Endothelial cell of umbilical vein (primary cell): ENCODE measurements at regions not wholly inside any gene's neighbourhood (a gene's known extent, or its start where the extent isn't known, plus 50 kb on each side); places are given as distances from the start of the nearest gene placed in this dataset.

Source experiments
- BruUV-seq: library from RNA; stranded (reverse); fragments of 400-500 nt; replicated peaks from 2 replicates; lab custom pipeline; 2021; lab: Mats Ljungman, UMichigan
- CTCF ChIA-PET: fragments of 300-600, 350-600 bp; sonication (Branson Sonifier 250); formaldehyde crosslinking; loops from one replicate; lab custom pipeline; 2021; ENCODE audit warnings: antibody characterized with exemption, inconsistent platforms; lab: Charles Lee
- POLR2A ChIA-PET: fragments of 300-600, 350-600 bp; sonication (Branson Sonifier 250); formaldehyde crosslinking; loops from one replicate; lab custom pipeline; 2021; ENCODE audit warnings: antibody characterized with exemption, inconsistent platforms; lab: Charles Lee
- DNase-seq: peaks from one replicate; pipeline ENCODE4 v3.0.0-alpha.2; 2011; ENCODE audit warnings: low read depth, low spot score
- FAIRE-seq: peaks from 2 replicates; lab custom pipeline; 2011; peaks lifted over from hg19 to GRCh38; lab: Jason Lieb, UNC
- H2AFZ ChIP-seq: 2 replicates; pipeline ENCODE4 v1.6.0; 2012; ENCODE audit warnings: low read depth, low read length, control low read depth, inconsistent platforms
- H3K27ac ChIP-seq: 2 replicates; pipeline ENCODE4 v1.5.1; 2011; ENCODE audit warnings: low read depth, mild to moderate bottlenecking, control low read depth, low read length, moderate library complexity; ENCODE audit not compliant: insufficient read depth
- H3K27me3 ChIP-seq, 2 experiments: 2 replicates each; pipeline versions ENCODE4 v1.6.0 to v1.6.1; 2011; ENCODE audit warnings: low read length in 2 of 2, mixed read lengths in 1 of 2; ENCODE audit not compliant: control insufficient read depth in 2 of 2, insufficient read depth in 2 of 2
- H3K36me3 ChIP-seq, 2 experiments: 2 replicates in 1 of 2; 3 replicates in 1 of 2; pipeline ENCODE4 v1.5.1; 2011; ENCODE audit warnings: low read length in 2 of 2, mild to moderate bottlenecking in 1 of 2, moderate library complexity in 1 of 2; ENCODE audit not compliant: control insufficient read depth in 2 of 2, insufficient read depth in 2 of 2; ENCODE audit errors: extremely low read depth in 1 of 2
- H3K4me1 ChIP-seq: 3 replicates; pipeline ENCODE4 v1.5.1; 2011; ENCODE audit warnings: mild to moderate bottlenecking, low read length; ENCODE audit not compliant: control insufficient read depth, insufficient read depth; ENCODE audit errors: extremely low read depth
- H3K4me2 ChIP-seq: 2 replicates; pipeline ENCODE4 v1.6.1; 2011; ENCODE audit warnings: low read length, control low read depth, mixed read lengths; ENCODE audit not compliant: insufficient read depth
- H3K4me3 ChIP-seq, 3 experiments: fragments of 200-600 bp in 1 of 3; sonication (generic), shearing (Covaris generic) in 1 of 3; replicated peaks in 1 of 3; 2 replicates each; pipeline ENCODE4 v1.5.1; 2011 to 2016; ENCODE audit warnings: control low read depth in 3 of 3, low read length in 3 of 3, mild to moderate bottlenecking in 2 of 3, inconsistent platforms in 1 of 3, low read depth in 1 of 3, moderate library complexity in 1 of 3; ENCODE audit not compliant: insufficient read depth in 1 of 3
- H3K79me2 ChIP-seq: 2 replicates; pipeline ENCODE4 v1.6.0; 2012; ENCODE audit warnings: low read length, inconsistent platforms; ENCODE audit not compliant: control insufficient read depth, insufficient read depth
- H3K9ac ChIP-seq: replicated peaks from 2 replicates; pipeline ENCODE3; 2011; ENCODE audit warnings: low read length, control low read depth; ENCODE audit not compliant: insufficient read depth; ENCODE audit errors: extremely low read depth
- H3K9me1 ChIP-seq: replicated peaks from 3 replicates; pipeline ENCODE4 v1.6.0; 2011; ENCODE audit warnings: mild to moderate bottlenecking, low read length; ENCODE audit not compliant: control insufficient read depth, insufficient read depth; ENCODE audit errors: extremely low read depth
- H3K9me3 ChIP-seq: replicated peaks from 2 replicates; pipeline ENCODE4 v1.5.1; 2012; ENCODE audit warnings: low read length, inconsistent platforms; ENCODE audit not compliant: control insufficient read depth, insufficient read depth
- H4K20me1 ChIP-seq: replicated peaks from 2 replicates; pipeline ENCODE3; 2011; ENCODE audit warnings: mild to moderate bottlenecking, low read length; ENCODE audit not compliant: control insufficient read depth, insufficient read depth; ENCODE audit errors: extremely low read depth
- EZH2 ChIP-seq: IDR thresholded peaks from 2 replicates; pipeline ENCODE4 v1.6.1; 2012; ENCODE audit warnings: borderline replicate concordance, low read depth, mild to moderate bottlenecking, moderate library complexity, low read length, inconsistent platforms; ENCODE audit not compliant: severe bottlenecking
- FOS ChIP-seq: IDR thresholded peaks from 2 replicates; pipeline ENCODE4 v1.6.1; 2011; ENCODE audit warnings: mild to moderate bottlenecking, low read length, moderate library complexity, borderline replicate concordance; ENCODE audit not compliant: insufficient read depth
- GATA2 ChIP-seq: IDR thresholded peaks from 2 replicates; pipeline ENCODE4 v1.7.0; 2011; ENCODE audit warnings: low read depth, mild to moderate bottlenecking, moderate library complexity, mixed read lengths, low read length; ENCODE audit not compliant: insufficient read length, insufficient read depth
- JUN ChIP-seq: IDR thresholded peaks from 2 replicates; pipeline ENCODE4 v1.6.1; 2011; ENCODE audit warnings: borderline replicate concordance, low read depth; ENCODE audit not compliant: insufficient read length, insufficient read depth
- MYC ChIP-seq: IDR thresholded peaks from one replicate; pipeline ENCODE4 v1.6.1; 2011; ENCODE audit warnings: mild to moderate bottlenecking, low read depth, low read length
- POLR2A ChIP-seq: IDR thresholded peaks from 2 replicates; pipeline ENCODE4 v1.6.1; 2012; ENCODE audit warnings: low read depth, mild to moderate bottlenecking, control low read depth, low read length
- POLR2AphosphoS5 ChIP-seq: IDR thresholded peaks from 2 replicates; pipeline ENCODE4 v1.6.1; 2012; ENCODE audit warnings: low read depth, mild to moderate bottlenecking, control low read depth, low read length, moderate library complexity; ENCODE audit not compliant: insufficient read depth
- dilution Hi-C: fragments of 300-500 bp; cut with MboI; formaldehyde crosslinking; loops from one replicate; pipeline ENCODE4 v1.15.0; 2019; ENCODE audit warnings: low sequenced_read_pairs; ENCODE audit not compliant: extremely low pct_ligation_motif_present
- intact Hi-C: fragments of 100-400 bp; cut with micrococcal nuclease; formaldehyde crosslinking; loops from one replicate; pipeline ENCODE4 v1.10.0; 2022
- TF ChIP-seq, protein P1 (sequence below), 2 donors: IDR thresholded peaks; 1 replicate in 1 of 2; 2 replicates in 1 of 2; pipeline ENCODE4 v1.5.1; 2011; ENCODE audit warnings: low read length in 2 of 2, mild to moderate bottlenecking in 2 of 2, moderate library complexity in 2 of 2, control low read depth in 1 of 2, inconsistent platforms in 1 of 2, low read depth in 1 of 2; ENCODE audit not compliant: insufficient read depth in 1 of 2; ENCODE audit errors: extremely low read depth in 1 of 2
- TF ChIP-seq, protein P2 (sequence below): IDR thresholded peaks from 2 replicates; pipeline ENCODE4 v1.6.1; 2011; ENCODE audit not compliant: insufficient read depth, insufficient read length

DNA sequence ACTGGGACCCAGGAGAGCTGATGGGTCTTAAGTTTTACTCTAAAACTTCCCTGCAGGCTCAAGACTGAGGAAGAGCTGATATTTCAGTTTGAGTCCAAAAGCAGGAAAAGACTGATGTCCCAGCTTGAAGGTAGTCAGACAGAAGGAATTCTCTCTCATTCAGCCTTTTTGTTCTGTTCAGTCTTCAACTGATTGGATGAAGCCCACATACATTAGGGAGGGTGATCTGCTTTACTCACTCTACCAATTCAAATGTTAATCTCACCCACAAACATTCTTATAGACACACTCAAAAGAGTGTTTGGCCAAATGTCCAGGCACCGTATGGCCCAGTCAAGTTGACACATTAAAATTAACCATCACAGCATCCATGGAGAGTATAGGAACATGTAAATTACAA is 173.5 kb downstream of the KCNRG start:
- no peaks in the 10 kb centered on the region for H3K36me3 ChIP-seq
- H3K9me3 ChIP-seq, result no peaks in the 10 kb centered on the region
- no TSS peak for BruUV-seq
- no peak overlapping the region for H3K27ac ChIP-seq
- H3K9me1 ChIP-seq, result no peaks in the 10 kb centered on the region
- H3K4me1 ChIP-seq, result peaks cover 4% of the 10 kb centered on the region
- FAIRE-seq, result no peak
- H3K9ac ChIP-seq, result no peak overlapping the region
- dilution Hi-C loops (no loop called here), intact Hi-C loops (no loop called here)
- H3K4me3 ChIP-seq, result no peak overlapping the region
- no peaks in the 10 kb centered on the region for H4K20me1 ChIP-seq
- no peak for DNase-seq
- no peaks in the 10 kb centered on the region for H3K79me2 ChIP-seq
- TF ChIP-seq POLR2A, result no peak
- no peak for TF ChIP-seq POLR2AphosphoS5
- TF ChIP-seq FOS, result no peak
- TF ChIP-seq EZH2, result no peak
- TF ChIP-seq, protein P1, sequence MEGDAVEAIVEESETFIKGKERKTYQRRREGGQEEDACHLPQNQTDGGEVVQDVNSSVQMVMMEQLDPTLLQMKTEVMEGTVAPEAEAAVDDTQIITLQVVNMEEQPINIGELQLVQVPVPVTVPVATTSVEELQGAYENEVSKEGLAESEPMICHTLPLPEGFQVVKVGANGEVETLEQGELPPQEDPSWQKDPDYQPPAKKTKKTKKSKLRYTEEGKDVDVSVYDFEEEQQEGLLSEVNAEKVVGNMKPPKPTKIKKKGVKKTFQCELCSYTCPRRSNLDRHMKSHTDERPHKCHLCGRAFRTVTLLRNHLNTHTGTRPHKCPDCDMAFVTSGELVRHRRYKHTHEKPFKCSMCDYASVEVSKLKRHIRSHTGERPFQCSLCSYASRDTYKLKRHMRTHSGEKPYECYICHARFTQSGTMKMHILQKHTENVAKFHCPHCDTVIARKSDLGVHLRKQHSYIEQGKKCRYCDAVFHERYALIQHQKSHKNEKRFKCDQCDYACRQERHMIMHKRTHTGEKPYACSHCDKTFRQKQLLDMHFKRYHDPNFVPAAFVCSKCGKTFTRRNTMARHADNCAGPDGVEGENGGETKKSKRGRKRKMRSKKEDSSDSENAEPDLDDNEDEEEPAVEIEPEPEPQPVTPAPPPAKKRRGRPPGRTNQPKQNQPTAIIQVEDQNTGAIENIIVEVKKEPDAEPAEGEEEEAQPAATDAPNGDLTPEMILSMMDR (IDR thresholded peaks at IDR 0.05; ENCODE audit: extremely low read depth in 1 of 2, insufficient read depth in 1 of 2, low read depth in 1 of 2, low read length in 2 of 2), result no peak
- TF ChIP-seq, protein P2, sequence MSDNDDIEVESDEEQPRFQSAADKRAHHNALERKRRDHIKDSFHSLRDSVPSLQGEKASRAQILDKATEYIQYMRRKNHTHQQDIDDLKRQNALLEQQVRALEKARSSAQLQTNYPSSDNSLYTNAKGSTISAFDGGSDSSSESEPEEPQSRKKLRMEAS, result no peak
- TF ChIP-seq JUN, result no peak
- no peak for TF ChIP-seq GATA2
- TF ChIP-seq MYC, result no peak
- no peak overlapping the region for H3K4me2 ChIP-seq
- ChIA-PET CTCF (interaction anchor here (1.3 kb wide), 1 partner anchor 18 kb away, joined by 4 read pairs; no protein-coding TSS in a partner anchor), POLR2A (no interaction called here)
- no peaks in the 10 kb centered on the region for H3K27me3 ChIP-seq
- H2AFZ ChIP-seq, result no peak overlapping the region
